Activated CD4-positive, alpha-beta T cell treated with anti-CD3 and anti-CD28 coated beads for 36 hours (primary cell): ENCODE measurements at regions not wholly inside any gene's neighbourhood (a gene's known extent, or its start where the extent isn't known, plus 50 kb on each side); places are given as distances from the start of the nearest gene placed in this dataset.

Experiments
- ATAC-seq: fragments of 200-7000 bp; cut with Tn5 transposase; one replicate; pipeline ENCODE4 v1.10.0; 2021; ENCODE audit warnings: mild to moderate bottlenecking, moderate library complexity
- CTCF ChIA-PET: fragments of 350-600 bp; sonication (Branson Sonifier 250); formaldehyde crosslinking; loops from one replicate; lab custom pipeline; 2021; ENCODE audit warnings: antibody characterized with exemption; lab: Charles Lee
- POLR2A ChIA-PET: fragments of 350-600 bp; sonication (Branson Sonifier 250); formaldehyde crosslinking; loops from one replicate; lab custom pipeline; 2021; ENCODE audit warnings: antibody characterized with exemption, inconsistent platforms; lab: Charles Lee
- DNase-seq: peaks from one replicate; pipeline ENCODE4 v3.0.0-alpha.2; 2020
- H3K27ac Mint-ChIP-seq: one replicate; pipeline ENCODE4 v1.8.0; 2021; ENCODE audit warnings: mixed read lengths
- H3K27me3 Mint-ChIP-seq: one replicate; pipeline ENCODE4 v1.8.0; 2021; ENCODE audit warnings: mixed read lengths
- H3K36me3 Mint-ChIP-seq: one replicate; pipeline ENCODE4 v1.8.0; 2021; ENCODE audit warnings: low read depth, mixed read lengths
- H3K4me1 Mint-ChIP-seq: one replicate; pipeline ENCODE4 v1.8.0; 2021; ENCODE audit warnings: mixed read lengths
- H3K4me3 Mint-ChIP-seq: one replicate; pipeline ENCODE4 v1.8.0; 2021; ENCODE audit warnings: mild to moderate bottlenecking, moderate library complexity, mixed read lengths
- H3K9me3 Mint-ChIP-seq: one replicate; pipeline ENCODE4 v1.8.0; 2021; ENCODE audit warnings: low read depth, mixed read lengths
- intact Hi-C, 2 experiments: fragments of 100-400 bp; cut with DNase I in 1 of 2; cut with micrococcal nuclease in 1 of 2; formaldehyde crosslinking; loops; one replicate each; pipeline versions ENCODE4 v1.14.2 to v1.15.1; 2022 to 2024; cut with DNase I, micrococcal nuclease

DNA sequence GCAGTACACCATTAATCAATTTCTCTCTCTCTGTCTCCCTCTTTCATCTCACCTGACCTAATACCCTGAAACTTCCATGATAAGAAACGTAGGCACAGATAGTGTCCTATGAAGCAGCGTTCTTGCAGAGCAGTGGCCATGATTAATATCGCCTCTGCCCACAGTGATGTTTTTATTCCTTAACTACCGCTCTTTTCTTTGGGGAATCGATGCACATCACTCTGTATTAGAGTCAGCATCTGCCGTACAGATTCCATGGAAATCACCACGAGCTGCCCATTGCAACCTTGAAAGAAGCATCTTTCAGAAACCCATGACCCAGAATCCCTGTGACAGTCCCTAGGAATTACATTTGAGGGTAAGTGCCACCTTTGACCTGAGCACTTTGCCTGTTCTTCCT, 152.0 kb upstream of the ECI2 start:
- Mint-ChIP-seq H3K27ac (no peak overlapping the region), H3K36me3 (no peaks in the 10 kb centered on the region), H3K9me3 (no peaks in the 10 kb centered on the region), H3K27me3 (peaks cover 36% of the 10 kb centered on the region), H3K4me3 (no peak overlapping the region), H3K4me1 (no peaks in the 10 kb centered on the region)
- DNase-seq (no peak), ATAC-seq (no peak)
- CTCF ChIA-PET, result no interaction called here
- POLR2A ChIA-PET, result no interaction called here
- intact Hi-C loops, result no loop called here

DNA sequence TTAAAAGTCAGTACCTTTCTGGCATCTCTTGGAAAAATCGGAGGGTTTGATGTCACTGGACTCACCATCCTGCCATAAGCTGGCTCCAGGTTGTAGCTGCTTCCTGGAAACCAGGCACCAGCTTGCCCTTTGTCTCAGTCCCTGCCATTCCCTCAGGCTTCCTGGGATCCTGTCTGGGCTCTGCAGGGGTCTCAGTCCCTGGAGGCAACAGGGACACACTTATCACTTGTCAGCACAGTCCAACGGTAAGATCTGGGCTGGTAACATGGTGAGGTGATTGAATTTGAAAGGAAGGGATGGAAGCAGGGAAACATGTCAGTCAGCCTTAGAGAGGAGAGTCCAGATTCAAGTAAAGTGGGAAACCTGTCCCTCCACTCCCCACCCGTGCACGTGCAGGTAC, 147.6 kb upstream of the ECI2 start:
- no peaks in the 10 kb centered on the region for H3K36me3 Mint-ChIP-seq
- ChIA-PET CTCF (interaction anchor here (0.6 kb wide), 1 partner anchor 542 kb away, joined by 3 read pairs; no protein-coding TSS in a partner anchor), POLR2A (no interaction called here)
- no peaks in the 10 kb centered on the region for H3K9me3 Mint-ChIP-seq
- peaks cover 7% of the 10 kb centered on the region for H3K4me1 Mint-ChIP-seq
- peaks cover 59% of the 10 kb centered on the region for H3K27me3 Mint-ChIP-seq
- intact Hi-C loops, result loop anchor here in 1 of 2 experiments (5.0 kb wide), 1 partner anchor 659 kb away; no protein-coding TSS in a partner anchor
- ATAC-seq (no peak), DNase-seq (no peak)
- H3K4me3 Mint-ChIP-seq, result no peak overlapping the region
- H3K27ac Mint-ChIP-seq, result no peak overlapping the region

DNA sequence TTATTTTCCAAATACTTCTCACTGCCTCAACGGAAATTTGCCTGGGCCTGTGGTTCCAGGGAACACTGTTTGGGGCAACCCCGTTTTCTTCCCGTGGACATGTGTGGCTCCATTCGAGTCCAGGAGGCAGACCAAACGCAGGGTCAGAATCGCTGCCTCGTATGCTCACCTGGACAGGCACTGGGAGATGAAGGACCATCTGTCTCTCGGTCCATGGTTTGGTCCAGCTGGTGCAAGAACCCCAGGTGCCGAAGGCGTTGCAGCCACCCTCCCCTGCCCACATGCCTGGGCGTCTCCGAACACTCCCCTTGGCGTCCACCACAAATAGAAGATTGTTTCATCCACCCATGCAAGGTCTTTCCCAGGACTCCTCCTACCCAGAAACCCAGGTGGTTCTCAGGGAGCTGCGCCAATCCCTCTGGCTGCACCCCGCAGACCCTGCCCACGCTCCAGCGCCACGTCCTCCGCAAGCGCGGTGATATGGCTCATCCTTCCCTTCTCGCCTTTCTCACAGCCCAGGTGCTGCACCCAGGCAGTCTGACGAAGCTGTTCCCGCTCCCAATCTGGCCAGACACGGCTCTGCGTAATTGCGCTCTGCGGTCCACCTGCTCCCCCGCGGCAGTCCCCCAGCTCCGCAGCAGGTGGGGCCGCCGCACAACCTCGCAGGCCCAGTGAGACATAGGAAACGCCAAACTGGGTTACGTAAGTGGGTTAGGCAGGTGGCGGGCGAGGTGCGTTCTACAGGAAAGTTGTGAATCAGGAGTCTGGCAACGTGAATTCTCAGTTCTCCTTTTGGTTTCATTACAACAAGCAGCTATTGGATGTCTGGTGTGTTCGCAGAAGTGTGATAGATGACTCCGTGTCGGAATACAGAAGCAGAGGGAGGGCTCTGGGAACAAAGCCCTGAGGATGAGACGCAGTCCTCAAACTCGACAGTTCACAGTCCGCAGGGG, 146.2 kb upstream of the ECI2 start:
- Mint-ChIP-seq H3K4me1 (peaks cover 7% of the 10 kb centered on the region), H3K36me3 (no peaks in the 10 kb centered on the region), H3K27me3 (peaks cover 57% of the 10 kb centered on the region), H3K4me3 (peak overlapping the region; percentile 17), H3K27ac (peak overlapping the region; percentile 27), H3K9me3 (no peaks in the 10 kb centered on the region)
- ATAC-seq (peak; percentile 91), DNase-seq (peak; percentile 74)
- ChIA-PET CTCF (interaction anchor here (0.6 to 1.1 kb wide), 4 partner anchors 77 to 810 kb away, joined by 3 read pairs; no protein-coding TSS in a partner anchor), POLR2A (no interaction called here)
- intact Hi-C loops, result loop anchor here in 1 of 2 experiments (5.0 kb wide), 1 partner anchor 661 kb away; no protein-coding TSS in a partner anchor

DNA sequence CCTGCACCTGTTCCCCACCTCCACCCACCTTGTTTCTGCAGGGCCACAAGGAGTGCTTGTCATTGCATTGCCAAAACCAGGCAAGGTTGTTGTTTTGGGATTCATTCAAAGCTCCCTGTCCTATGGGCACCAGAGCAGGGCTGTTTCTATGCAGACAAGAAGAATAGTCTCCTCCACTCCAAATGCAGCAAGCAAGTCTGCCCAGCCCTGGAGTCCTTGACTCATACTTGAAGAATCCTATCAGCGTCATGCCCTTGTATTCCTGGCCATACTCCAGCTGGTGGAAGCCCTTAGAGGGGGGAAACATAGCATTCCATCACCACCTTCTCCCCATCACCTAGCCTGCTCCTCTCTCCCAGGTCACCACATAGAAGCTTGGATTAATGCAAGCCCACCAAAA, 145.3 kb upstream of the ECI2 start:
- Mint-ChIP-seq H3K27me3 (peaks cover 50% of the 10 kb centered on the region), H3K9me3 (no peaks in the 10 kb centered on the region), H3K36me3 (no peaks in the 10 kb centered on the region), H3K4me1 (peaks cover 7% of the 10 kb centered on the region), H3K4me3 (no peak overlapping the region), H3K27ac (no peak overlapping the region)
- intact Hi-C loops, result loop anchor here in 1 of 2 experiments (5.0 kb wide), 1 partner anchor 662 kb away; no protein-coding TSS in a partner anchor
- ChIA-PET POLR2A (no interaction called here), CTCF (no interaction called here)
- ATAC-seq, result no peak
- DNase-seq, result no peak

DNA sequence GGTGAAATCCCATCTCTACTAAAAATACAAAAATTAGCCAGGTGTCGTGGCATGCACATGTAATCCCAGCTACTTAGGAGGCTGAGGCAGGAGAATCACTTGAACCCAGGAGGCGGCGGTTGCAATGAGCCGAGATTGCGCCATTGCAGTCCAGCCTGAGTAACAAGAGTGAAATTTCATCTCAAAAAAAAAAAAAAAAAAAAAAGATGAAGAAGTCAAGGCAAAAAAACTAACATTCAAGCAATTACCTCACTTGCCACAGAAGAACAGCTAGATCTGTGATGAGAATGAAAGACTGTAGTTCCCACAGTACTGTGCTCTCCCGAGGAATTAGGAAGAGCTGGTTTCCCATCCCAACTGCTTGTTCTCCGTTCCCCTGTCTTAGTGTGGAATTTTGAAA, 144.7 kb upstream of the ECI2 start:
- H3K4me3 Mint-ChIP-seq, result no peak overlapping the region
- H3K4me1 Mint-ChIP-seq, result peaks cover 7% of the 10 kb centered on the region
- DNase-seq (no peak), ATAC-seq (no peak)
- ChIA-PET POLR2A (no interaction called here), CTCF (no interaction called here)
- H3K36me3 Mint-ChIP-seq, result no peaks in the 10 kb centered on the region
- no peak overlapping the region for H3K27ac Mint-ChIP-seq
- no peaks in the 10 kb centered on the region for H3K9me3 Mint-ChIP-seq
- peaks cover 44% of the 10 kb centered on the region for H3K27me3 Mint-ChIP-seq
- intact Hi-C loops, result loop anchor here in 1 of 2 experiments (5.0 kb wide), 1 partner anchor 662 kb away; no protein-coding TSS in a partner anchor

DNA sequence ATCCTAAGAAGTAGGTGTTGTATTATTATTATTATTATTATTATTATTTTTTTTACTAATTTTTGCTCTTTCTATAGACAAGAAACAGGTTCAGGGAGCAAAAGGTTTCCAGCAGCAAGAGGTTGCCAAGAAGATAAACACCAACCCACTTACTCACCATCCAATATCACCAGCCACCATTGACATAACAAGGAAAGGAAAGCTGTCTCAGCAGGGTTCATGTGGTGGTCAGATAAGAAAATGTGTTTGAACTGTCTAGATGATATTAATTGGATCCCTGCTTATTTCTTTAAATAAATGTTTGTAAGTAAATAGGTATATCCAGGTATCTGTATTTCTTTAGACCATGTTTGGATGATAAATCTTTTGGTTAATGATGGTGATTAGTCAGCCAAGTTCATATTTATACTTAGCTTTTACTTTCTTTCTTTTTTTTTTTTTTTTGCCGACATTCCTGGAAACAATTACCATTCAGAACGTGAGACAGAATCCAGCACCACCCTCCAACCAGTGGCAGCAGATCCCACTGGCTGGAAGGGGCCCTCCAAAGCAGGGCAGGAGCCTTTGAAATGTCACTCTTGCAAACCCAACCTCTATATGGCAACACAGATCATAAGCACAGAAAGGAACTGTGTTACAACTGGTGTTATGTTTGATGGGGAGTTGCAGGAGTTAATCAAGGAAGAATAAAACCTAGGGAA, 139.2 kb upstream of the ECI2 start:
- H3K4me1 Mint-ChIP-seq, result no peaks in the 10 kb centered on the region
- H3K27me3 Mint-ChIP-seq, result peaks cover 7% of the 10 kb centered on the region
- no peak overlapping the region for H3K27ac Mint-ChIP-seq
- H3K36me3 Mint-ChIP-seq, result no peaks in the 10 kb centered on the region
- DNase-seq (no peak), ATAC-seq (no peak)
- ChIA-PET POLR2A (no interaction called here), CTCF (no interaction called here)
- intact Hi-C loops, result no loop called here
- no peak overlapping the region for H3K4me3 Mint-ChIP-seq
- no peaks in the 10 kb centered on the region for H3K9me3 Mint-ChIP-seq

DNA sequence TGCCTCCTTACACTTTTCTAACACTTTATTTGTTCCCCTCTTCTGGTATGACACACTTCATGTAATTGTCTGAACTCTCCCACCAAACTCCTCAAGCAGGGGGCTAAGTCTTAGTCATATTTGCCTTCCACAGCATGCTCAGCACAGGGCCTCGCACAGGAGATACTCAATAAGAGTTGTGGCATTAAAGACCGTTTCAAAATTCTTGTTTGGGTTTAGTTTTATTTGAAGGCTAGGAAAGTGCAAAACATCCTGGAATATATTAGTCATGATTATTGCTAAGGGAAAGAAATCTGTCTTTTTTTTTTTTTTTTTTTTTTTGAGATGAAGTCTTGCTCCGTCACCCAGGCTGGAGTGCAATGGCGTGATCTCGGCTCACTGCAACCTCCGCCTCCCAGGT, 137.6 kb upstream of the ECI2 start:
- peaks cover 3% of the 10 kb centered on the region for H3K27me3 Mint-ChIP-seq
- ChIA-PET CTCF (interaction anchor here (0.6 kb wide), 3 partner anchors 97 to 1859 kb away, joined by 3 to 4 read pairs (median 3); no protein-coding TSS in a partner anchor), POLR2A (interaction anchor here (0.7 kb wide), 1 partner anchor 456 kb away, joined by 3 read pairs; no protein-coding TSS in a partner anchor)
- H3K4me3 Mint-ChIP-seq, result no peak overlapping the region
- H3K27ac Mint-ChIP-seq, result no peak overlapping the region
- DNase-seq (no peak), ATAC-seq (no peak)
- no peaks in the 10 kb centered on the region for H3K4me1 Mint-ChIP-seq
- intact Hi-C loops, result no loop called here
- no peaks in the 10 kb centered on the region for H3K9me3 Mint-ChIP-seq
- no peaks in the 10 kb centered on the region for H3K36me3 Mint-ChIP-seq

DNA sequence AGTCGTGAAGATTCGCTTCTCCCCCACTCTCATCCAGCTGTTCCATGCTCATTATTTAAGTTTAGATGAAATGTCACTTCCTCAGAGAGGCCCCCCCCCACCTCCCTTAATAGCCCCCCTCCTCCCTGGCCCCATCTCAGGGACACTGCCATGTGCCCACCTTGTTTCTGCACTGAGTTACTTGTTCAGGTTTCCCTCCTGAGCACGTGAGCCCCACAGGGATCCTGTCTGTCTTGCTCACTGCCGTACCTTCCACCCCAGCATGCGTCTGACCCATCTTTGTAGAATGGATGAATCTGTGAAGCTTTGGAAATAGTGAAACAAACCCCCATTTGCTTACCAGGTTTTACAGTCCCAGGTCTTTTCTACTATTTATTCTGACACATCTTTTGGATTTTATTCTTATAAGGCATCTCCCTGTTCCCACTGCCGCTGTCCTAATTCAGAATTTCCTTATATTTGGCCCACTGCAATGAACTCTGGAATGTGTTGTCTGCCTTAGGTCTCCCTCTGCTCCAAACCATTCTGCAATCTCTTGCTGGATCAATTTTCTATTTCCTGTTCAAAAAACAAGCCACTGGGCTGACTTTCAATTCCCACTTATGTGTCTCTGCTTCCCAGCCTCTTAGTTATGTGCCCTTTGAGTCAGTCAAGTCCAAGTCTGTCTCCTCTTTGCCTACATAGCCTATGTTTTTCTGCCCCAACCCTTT, 136.5 kb upstream of the ECI2 start:
- ChIA-PET POLR2A (no interaction called here), CTCF (no interaction called here)
- Mint-ChIP-seq H3K36me3 (no peaks in the 10 kb centered on the region), H3K4me3 (no peak overlapping the region), H3K27me3 (peaks cover 3% of the 10 kb centered on the region), H3K9me3 (no peaks in the 10 kb centered on the region), H3K4me1 (no peaks in the 10 kb centered on the region), H3K27ac (no peak overlapping the region)
- intact Hi-C loops, result no loop called here
- DNase-seq (no peak), ATAC-seq (no peak)

DNA sequence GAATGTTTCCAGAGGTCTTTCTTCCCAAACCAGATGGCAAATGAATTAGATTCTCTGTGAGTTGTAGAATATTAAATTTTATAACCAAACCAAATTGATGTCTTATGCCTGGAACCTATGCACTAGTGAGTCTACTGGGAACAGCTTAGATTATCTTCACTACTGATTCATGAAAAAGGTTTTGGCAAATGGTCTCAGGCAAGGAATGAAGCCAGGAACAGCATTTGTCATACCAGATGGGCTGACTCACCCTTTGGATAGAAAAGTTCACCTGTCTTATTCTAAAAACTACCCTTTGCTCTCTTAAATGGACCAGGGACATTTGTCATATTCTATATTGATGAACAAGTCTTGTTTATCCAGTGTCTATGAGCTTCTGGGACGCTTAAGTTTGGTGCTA, 135.4 kb upstream of the ECI2 start:
- DNase-seq (no peak), ATAC-seq (no peak)
- CTCF ChIA-PET, result no interaction called here
- no peak overlapping the region for H3K27ac Mint-ChIP-seq
- POLR2A ChIA-PET, result interaction anchor here (0.5 kb wide), 1 partner anchor 820 kb away, joined by 4 read pairs; no protein-coding TSS in a partner anchor
- no peaks in the 10 kb centered on the region for H3K4me1 Mint-ChIP-seq
- no peak overlapping the region for H3K4me3 Mint-ChIP-seq
- H3K9me3 Mint-ChIP-seq, result no peaks in the 10 kb centered on the region
- intact Hi-C loops, result no loop called here
- H3K27me3 Mint-ChIP-seq, result peaks cover 9% of the 10 kb centered on the region
- H3K36me3 Mint-ChIP-seq, result no peaks in the 10 kb centered on the region

DNA sequence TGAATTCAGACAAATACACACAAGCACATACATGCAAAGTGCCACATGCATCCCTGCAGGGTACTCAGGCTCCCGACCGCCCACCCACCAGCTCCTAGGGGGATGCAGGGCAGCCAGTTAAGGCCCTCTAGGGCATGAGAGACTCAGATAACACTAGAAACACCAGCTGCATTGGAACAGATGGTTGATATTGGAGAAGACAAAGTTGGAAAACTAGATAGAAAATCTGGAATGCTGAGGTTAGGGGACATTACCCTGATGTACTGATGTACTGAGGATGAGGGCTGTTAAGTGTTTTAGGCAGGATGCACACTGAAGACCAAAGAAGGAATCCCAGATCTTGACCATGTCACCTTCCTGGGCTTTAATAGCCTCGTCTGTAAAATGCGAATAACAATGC, 134.6 kb upstream of the ECI2 start:
- Mint-ChIP-seq H3K36me3 (no peaks in the 10 kb centered on the region), H3K4me3 (no peak overlapping the region), H3K4me1 (no peaks in the 10 kb centered on the region), H3K9me3 (no peaks in the 10 kb centered on the region), H3K27me3 (peaks cover 11% of the 10 kb centered on the region), H3K27ac (no peak overlapping the region)
- DNase-seq (no peak), ATAC-seq (no peak)
- ChIA-PET CTCF (interaction anchor here (0.6 kb wide), 1 partner anchor 386 kb away, joined by 3 read pairs; no protein-coding TSS in a partner anchor), POLR2A (no interaction called here)
- intact Hi-C loops, result no loop called here

DNA sequence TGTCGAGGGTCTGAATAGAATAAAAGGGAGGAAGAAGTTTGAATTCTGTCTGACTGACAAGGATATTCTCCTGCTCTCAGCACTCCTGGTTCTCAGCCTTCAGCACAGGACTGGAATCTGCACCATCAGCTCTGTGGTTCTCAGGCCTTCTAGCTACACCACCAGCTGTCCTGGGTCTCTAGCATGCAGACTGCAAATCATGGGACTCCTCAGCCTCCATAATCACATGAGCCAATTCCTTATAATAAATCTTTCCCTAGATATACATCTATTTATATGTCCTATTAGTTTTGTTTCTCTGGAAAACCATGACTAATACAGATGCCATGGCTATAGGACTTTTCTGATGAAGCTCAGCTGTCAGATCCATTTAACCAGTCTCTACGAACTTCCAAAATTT, 132.8 kb upstream of the ECI2 start:
- intact Hi-C loops, result no loop called here
- ATAC-seq, result no peak
- POLR2A ChIA-PET, result no interaction called here

More for the DNA sequence above, 132.8 kb upstream of the ECI2 start:
- no peaks in the 10 kb centered on the region for H3K36me3 Mint-ChIP-seq
- H3K4me3 Mint-ChIP-seq, result no peak overlapping the region
- peaks cover 11% of the 10 kb centered on the region for H3K27me3 Mint-ChIP-seq
- no peaks in the 10 kb centered on the region for H3K4me1 Mint-ChIP-seq
- H3K9me3 Mint-ChIP-seq, result no peaks in the 10 kb centered on the region
- no peak for DNase-seq
- CTCF ChIA-PET, result no interaction called here
- H3K27ac Mint-ChIP-seq, result no peak overlapping the region
